ENCODE measurements at regions not wholly inside any gene's neighbourhood (a gene's known extent, or its start where the extent isn't known, plus 50 kb on each side); places are given as distances from the start of the nearest gene placed in this dataset.

GRCh38 chr6:12221856-12222255, 68.3 kb upstream of the EDN1 start:
- DNase-seq, result peak; percentile 16

- DNase-seq, result no peak
Measured at GRCh38 chr6:12222405-12223366, 67.5 kb upstream of the EDN1 start.

GRCh38 chr6:12223383-12223782, 66.8 kb upstream of the EDN1 start:
- no peak for DNase-seq

- DNase-seq, result no peak
Measured at GRCh38 chr6:12224251-12224650, 65.9 kb upstream of the EDN1 start.

GRCh38 chr6:12228447-12229146, 61.6 kb upstream of the EDN1 start:
- DNase-seq, result peak; percentile 25

- no peak for DNase-seq
Measured at GRCh38 chr6:12229332-12229731, 60.8 kb upstream of the EDN1 start.

- DNase-seq, result no peak
Measured at GRCh38 chr6:12230523-12230922, 59.6 kb upstream of the EDN1 start.

GRCh38 chr6:12232339-12232738, 57.8 kb upstream of the EDN1 start:
- DNase-seq, result no peak

- DNase-seq, result no peak
Measured at GRCh38 chr6:12232821-12233220, 57.3 kb upstream of the EDN1 start.

- DNase-seq, result peak; percentile 79
Measured at GRCh38 chr6:12233693-12234571, 56.2 kb upstream of the EDN1 start.

GRCh38 chr6:12235341-12235740, 54.8 kb upstream of the EDN1 start:
- DNase-seq, result no peak

GRCh38 chr6:12238219-12238618, 51.9 kb upstream of the EDN1 start:
- no peak for DNase-seq

Data from NCI-H69 (cell line).